M059J (cell line): ENCODE measurements at regions not wholly inside any gene's neighbourhood (a gene's known extent, or its start where the extent isn't known, plus 50 kb on each side); places are given as distances from the start of the nearest gene placed in this dataset.
"Not testable (repeated sequence)": the region's sequence is repeated elsewhere in the genome, so short reads cannot be mapped to it uniquely, and the experiment has no call there.

Experiments
- DNase-seq: peaks from one replicate; pipeline ENCODE4 v3.0.0-alpha.2; 2012; ENCODE audit warnings: low read depth

DNA sequence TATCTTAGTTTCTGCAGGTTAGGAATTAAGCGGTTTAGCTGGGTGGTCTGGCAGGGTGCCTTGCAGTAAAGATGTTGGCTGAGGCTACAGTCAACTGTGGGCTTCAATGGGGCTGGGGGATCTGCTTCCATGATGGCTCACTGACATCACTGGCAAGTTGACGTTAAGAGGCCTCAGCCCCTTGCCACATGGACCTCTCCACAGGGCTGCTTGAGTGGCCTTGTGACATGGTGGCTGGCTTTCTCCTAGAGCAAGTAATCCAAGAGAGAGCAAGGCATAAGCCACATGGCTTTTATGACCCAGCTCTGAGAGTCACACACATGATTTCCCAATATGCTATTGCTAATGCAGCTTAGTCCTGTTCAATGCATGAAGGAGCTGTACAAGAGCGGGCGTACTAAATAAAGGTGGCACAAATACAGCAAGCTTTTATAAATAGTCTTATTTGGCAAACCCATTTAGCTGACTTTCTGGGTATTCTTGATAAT is 109.1 kb downstream of the SEPTIN7 start:
- DNase-seq, result no peak

DNA sequence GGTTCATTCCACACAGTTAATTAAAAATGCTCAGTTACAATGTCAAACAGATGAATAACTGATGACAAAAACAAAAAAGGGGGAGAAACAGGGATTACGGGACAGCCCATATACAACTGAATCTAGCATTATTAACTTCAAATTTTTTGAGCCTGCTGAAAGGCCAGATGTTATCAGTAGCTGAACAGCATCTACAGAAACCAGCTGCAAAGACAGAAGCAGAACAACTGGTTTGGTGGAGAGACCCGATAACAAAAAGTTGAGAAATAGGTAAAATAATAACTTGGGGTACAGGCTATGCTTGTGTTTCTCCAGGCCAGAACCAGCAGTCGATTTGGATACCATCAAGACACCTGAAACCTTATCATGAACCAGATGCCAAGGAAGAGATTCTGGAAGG is 109.8 kb downstream of the SEPTIN7 start:
- not testable (repeated sequence) for DNase-seq

DNA sequence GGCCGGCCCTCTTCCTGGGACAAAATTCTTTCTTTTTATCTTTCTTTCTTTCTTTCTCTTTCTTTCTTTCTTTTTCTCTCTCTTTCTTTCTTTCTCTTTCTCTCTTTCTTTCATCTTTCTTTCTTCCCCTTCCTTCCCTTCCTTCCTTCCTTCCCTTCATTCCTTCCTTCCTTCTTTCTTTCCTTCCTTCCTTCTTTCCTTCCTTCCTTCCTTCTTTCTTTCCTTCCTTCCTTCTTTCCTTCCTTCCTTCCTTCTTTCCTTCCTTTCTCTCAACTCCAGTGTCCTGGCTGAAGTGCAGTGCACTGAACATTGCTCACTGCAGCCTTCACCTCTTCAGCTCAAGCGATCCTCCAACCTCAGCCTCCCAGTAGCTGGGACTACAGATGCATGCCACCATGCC is 112.5 kb downstream of the SEPTIN7 start:
- DNase-seq, result not testable (repeated sequence)

DNA sequence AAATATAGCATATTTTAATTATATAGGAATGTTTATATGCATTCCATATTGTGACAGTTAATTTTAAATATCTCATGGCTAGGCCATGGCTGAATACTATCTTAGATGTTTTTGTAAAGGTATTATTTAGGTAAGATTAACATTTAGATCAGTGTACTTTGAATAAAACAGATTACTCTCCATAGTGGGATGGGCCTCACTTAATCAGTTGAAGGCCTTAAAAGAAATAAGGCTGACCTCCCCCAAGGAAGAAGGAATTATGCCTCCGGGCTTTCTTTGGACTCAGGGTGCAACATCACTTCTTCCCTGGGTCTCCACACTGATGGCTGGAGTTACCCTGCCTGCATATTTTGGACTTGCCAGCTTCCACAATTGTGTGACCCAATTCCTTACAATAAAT is 113.4 kb downstream of the SEPTIN7 start:
- not testable (repeated sequence) for DNase-seq

DNA sequence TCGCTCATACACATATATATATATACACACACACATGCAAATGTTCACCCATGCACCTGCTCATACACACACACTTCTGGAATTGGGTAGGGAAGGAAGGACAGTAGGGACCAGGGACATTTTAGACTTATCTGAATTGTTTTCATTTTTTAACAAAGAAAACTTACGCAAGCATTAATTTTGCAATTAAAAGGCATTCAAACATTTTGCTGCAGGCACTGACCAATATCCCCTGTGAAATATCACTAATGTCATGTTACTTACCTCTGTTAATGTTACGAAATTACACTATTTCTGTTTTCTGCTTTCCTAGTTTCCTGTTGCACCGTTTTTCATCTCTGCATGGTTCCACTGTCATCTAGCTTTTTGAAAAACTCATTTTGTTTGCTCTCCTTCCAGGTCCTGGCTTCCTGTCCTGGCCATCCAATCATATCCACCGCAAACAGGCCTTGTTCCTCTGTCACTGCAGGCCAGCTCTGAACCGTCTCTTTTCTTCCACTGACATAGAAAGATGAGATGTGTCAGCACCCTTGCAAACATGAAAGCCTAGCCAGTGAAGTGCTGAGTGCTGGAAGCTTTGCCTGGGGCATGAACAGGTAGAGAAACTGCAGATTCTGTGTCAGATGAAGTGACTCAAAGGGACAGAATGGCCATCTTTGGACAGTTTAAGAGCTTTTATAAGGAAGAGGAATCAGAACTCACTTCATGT is 114.5 kb downstream of the SEPTIN7 start:
- not testable (repeated sequence) for DNase-seq

DNA sequence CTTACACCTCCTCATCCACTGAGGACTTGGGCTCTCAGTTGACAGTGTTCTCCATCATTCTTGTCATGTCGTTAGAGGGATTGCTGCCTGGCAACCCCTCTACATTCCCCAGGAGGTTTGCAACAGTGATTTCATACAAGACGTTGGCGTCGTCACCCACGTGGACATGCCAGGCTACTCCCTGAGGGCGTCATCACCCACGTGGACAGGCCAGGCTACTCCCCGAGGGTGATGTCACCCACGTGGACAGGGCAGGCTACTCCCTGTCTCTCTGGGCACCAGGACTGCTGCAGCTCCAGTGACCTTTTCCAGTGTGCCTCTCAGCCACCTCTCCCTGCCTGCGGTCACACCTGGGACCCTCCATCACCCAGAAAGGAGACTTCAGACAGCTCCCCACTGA is 117.4 kb downstream of the SEPTIN7 start:
- not testable (repeated sequence) for DNase-seq

DNA sequence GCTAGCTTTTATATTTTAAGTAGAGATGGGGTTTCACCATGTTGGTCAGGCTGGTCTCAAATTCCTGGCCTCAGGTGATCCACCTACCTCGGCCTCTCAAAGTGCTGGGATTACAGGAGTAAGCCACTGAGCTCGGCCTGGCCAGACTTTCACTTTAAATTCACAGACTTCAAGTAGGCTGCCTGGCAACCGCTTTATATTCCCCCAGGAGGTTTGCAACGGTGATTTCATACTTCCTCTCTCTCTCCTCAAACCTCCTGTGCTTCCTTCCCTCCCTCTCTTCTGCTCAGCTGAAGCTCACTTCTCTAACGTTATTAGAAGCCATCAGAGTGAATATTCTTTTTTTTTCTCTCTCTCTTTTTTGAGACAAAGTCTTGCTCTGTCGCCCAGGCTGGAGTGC is 118.8 kb downstream of the SEPTIN7 start:
- DNase-seq, result peak; percentile 26

DNA sequence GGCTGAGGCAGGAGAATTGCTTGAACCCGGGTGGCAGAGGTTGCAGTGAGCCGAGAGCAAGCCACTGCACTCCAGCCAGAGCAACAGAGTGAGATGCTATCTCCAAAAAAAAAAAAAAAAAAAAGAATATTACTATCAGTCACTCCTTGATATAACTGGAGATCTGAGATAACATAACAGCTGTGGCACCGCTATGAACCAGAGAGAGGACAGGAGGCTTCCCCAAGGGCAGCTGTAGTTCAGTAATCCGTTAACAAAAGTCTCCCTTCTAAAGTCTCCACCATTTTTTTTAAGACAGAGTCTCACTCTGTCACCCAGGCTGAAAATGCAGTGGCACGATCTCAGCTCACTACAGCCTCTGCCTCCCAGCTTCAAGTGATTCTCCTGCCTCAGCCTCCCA is 120.5 kb downstream of the SEPTIN7 start:
- not testable (repeated sequence) for DNase-seq

DNA sequence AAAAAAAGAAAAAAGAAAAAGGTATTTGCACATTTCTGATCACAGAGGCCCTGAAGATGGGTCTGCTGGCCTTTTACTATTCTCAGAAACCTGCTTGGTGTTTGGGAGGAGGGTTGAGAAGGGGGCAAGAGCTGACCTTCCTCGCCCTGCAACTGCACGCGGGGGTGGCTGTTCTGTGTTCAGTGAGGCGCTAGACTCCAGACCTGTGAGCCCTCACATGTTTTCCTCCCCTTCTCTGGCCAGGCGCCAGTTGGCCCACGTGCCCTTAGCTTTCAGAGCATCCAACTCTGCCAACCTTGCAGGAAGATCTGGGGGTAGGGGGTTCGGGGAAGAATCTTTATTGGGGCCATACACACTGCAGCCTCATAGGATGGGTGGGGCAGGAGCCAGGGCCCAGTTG is 123.8 kb downstream of the SEPTIN7 start:
- DNase-seq, result not testable (repeated sequence)

DNA sequence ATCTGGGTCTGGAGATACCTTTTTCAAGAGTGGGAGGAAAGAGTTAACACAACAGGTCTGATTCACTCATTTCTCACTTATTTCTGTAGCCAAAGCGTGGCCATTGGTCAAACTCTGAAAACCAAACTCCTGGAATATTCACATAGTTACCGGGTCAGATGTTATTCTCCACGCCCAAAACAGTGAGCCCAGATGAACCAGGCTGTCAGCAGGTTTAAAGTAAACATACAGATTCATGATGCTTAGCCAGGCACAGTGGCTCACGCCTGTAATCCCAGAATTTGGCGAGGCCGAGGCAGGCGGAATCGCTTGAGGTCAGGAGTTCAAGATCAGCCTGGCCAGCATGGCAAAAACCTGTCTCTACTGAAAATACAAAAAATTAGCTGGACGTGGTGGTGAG is 126.1 kb downstream of the SEPTIN7 start:
- peak; percentile 9 for DNase-seq

DNA sequence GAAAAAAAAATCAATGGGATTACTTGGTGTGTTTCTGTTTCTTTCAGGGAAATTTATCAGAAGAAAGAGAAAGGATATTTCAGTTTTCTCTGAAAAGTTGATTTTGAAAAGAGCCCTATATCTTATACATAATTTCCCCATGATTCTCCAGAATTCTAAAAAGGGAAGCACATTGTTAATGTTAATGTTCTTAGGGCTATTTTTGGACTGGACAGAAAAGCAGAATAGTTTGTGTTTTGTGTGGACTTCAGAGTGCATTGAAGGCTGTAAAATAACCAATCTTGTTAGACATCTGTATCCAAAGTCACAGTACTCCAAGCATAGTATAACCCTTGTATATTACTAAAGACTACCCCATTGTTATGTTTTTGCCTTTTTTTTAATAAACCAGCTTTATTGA is 130.3 kb downstream of the SEPTIN7 start:
- DNase-seq, result not testable (repeated sequence)

DNA sequence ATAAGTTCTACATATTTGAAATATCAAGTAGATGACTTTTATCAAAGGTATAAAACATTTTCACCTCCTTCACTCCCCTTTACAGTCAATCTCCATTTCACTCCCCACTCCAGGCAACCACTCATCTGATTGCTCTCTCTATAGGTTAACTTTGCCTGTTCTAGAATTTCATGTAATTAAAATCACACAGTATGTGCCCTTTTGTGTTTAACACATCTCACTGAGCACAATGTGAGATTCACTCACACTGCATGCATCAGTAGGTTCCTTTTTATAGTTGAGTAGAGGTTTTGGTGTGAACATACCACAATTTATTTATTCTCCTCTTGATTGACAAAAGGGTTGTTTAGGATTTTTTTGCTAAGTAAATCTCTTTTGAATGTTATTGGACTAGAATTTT is 130.7 kb downstream of the SEPTIN7 start:
- DNase-seq, result not testable (repeated sequence)

DNA sequence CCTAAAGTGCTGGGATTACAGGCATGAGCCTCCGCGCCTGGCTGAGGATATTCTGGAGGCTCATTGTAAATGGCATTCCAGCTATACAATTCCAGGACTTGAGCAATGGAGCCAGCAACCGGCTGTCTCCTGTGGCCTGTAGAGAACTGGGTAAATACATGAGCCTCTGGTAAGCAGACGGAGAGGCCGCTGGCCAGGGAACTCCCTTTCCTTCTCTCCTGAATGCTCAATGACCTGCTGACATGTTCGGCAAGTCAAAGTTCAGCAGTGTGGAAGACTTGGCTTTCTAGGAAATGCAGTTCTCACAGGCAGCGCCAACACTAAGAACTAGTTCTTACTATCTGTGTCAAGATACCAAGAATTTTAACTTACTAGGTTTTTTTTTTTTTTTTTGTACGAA is 139.8 kb downstream of the SEPTIN7 start:
- DNase-seq, result not testable (repeated sequence)

DNA sequence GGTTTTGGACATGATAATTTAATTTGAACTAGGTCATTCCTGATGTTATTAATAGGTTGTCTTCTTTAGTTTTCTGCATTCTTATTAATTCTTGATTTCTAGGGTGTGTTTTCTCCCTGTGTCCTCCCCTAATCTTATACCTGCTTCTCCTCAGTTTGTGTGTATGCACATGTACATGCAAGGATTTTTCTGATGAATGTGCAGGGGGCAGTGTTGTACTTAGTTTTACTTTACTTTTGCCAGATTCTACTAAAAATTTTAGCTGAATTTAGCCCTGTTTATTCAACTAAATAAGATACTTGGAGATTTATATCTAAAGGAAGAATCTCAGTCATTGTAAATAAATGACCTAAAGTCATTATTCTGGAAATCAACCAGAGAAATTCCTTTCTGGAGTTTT is 144.8 kb downstream of the SEPTIN7 start:
- DNase-seq, result not testable (repeated sequence)

DNA sequence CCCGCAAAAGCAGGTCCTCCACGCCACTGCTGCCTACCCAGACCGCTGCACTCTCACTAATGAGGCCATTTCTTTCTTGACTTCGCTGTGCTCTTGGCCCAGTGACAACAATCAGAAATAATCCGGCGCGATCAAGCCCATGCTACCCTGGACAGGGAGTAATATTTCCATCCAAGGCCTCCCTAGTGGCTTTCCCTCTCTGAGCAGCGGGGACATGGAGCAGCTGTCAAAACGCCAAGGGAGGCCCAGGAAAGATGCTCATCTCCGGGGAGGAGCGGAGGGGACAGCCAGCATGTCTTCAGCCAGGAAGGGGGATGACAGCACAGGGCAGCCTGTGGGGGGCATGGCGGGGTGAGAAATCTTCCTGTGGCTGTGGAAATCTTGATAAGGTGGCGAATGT is 154.9 kb downstream of the SEPTIN7 start:
- not testable (repeated sequence) for DNase-seq

DNA sequence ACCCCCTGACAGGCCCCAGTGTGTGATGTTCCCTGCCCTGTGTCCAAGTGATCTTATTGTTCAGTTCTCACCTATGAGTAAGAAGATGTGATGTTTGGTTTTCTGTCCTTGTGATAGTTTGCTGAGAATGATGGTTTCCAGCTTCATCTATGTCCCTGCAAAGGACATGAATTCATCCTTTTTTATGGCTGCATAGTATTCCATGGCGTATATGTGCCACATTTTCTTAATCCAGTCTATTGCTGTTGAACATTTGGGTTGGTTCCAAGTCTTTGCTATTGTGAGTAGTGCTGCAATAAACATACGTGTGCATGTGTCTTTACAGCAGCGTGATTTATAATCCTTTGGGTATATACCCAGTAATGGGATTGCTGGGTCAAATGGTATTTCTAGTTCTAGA is 156.1 kb downstream of the SEPTIN7 start:
- not testable (repeated sequence) for DNase-seq

DNA sequence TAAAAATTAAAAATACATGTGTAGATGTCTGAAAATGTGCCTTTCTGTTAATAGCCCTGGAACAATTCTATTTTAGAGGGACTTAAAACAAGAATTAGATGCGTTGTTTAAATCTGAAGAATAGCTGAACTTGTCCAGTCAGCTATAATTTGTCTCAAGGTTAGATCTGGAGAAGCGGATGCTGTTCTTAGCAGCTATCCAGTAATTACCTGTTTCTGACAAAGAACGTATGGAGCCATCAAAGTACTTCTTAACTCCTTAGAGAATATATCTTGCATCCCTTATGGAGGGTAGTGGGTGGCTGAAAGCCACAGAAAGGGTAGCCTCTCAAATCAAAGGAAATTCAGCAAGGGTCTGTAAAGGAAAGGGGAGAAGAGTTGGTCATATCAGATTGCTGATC is 160.4 kb downstream of the SEPTIN7 start:
- DNase-seq, result not testable (repeated sequence)

DNA sequence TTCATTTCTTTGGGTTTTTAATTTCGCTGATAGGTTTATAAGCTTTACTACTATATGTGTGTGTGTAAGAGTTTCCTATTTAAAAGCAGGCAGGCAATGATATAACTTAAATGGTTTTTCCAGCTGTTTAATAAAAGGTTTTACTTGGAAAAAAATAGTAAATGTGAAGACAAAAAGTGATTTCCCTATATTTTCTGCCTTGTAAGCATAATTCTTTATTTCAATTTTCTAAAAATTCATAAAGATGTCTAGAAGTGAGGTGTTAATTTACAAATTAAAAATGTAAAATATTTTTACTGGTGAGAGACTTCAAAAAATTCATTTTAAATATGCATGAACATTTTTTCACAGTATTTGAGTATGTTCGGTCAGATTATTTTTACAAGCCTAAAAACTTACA is 161.8 kb downstream of the SEPTIN7 start:
- not testable (repeated sequence) for DNase-seq

DNA sequence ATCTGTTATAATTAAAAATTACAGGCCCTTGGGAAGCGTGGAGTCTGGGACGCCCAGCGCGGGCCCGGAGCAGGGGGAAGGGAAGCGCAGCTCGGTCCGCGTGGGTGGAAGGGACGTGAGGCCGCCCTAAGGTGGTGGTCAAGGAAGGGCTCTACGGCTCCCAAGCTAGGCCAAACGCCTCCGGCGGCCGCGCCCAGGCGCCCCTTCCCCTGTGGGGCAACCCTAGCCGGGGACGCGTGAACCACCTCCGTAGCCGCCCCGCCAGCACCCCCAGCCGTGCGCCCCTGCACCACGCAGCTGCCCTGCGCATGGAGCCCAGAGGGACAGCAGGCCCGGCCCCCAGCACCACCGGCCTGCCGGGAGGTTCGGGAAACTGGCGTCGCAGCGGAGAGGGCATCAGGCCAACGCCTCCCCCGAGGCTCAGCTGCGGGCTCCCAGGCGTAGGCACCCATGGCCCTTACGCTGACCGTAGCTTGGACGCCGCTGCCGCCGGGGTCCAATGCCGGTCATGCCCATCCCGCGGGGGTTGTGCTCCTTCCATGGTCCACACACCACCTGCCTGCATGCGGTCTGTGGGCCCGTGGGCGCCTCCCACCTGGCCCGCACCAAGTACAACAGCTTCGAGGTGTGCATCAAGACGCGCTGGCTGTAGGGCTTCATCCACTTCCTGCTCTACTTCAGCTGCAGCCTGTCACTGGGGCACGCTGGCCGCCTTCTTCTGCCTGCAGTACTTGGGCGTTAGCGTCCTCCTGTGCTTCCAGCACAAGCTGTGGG is 166.7 kb downstream of the SEPTIN7 start:
- DNase-seq, result no peak

DNA sequence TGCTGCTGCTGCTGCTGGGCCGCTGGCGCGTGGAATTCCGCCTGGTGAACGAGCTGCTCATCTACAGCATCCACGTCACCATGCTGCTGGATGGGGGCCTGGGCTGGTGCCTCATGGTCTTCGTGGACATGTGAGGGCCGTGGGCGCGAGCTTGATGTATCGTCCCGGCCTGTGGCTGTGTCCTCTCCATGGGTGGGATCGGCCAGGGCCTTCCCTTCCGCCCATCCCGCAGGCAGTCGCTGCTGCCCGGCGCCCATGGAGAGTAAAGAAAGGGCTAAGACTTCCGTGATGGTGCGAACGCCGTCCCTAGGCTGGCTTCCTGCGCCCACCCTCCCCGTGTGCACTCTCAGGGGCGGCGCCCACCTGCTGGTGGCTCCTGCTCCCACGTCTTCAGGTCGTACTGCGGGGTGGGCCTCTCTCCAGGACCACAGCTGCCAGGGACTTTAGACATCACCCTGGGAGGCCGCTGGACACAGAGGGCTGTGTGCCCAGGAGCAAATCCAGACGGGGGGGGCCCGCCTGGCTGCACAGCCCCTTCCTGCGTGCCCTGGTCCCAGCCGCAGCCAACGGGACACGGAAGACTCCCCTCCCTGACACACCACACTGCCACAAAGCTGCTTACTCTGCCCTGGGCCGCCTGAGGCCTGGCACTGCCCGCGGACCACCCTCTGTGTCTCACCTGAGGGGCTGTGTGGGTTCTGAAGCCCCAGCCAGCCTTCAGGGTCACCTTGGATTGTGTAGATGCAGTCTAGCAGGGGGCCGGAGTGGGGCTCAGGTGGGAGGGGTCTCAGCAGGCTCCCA is 167.5 kb downstream of the SEPTIN7 start:
- DNase-seq, result no peak

DNA sequence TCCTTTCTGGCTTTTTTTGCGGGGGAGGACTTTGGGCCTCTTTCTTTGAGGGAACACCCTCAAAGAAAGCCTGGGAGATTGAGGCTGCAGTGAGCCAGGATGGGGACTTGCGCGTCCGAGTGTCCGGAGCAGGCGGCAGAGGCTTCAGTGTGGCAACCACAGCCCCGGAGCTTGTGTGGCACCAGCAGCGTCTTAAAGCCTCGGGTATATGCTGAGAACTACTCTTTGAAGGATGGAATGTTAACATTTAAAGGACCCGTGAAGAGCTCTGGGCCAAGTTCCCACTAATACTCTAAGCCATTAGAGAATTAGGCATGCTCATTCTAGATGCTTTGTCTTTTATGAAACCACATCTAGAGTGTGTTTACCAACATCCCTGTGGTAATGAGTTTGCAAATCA is 168.2 kb downstream of the SEPTIN7 start:
- DNase-seq, result no peak

DNA sequence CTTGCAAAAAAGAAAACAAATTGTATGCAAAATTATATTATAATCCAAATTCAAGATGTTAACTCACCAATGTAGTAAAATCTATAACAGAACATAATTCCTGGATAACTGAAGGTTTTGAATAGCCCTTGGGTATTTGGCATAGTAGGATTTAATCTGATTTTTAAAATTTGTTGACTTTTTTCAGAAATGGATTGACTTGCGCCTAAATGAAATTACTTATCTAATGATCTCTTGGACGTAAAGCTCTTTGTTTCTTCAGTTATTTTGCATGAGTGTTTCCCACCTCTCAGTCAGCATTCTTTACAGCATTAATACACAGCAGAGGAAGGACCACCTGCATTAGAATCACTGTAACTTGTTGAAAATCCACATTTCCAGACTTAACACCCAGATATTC is 169.6 kb downstream of the SEPTIN7 start:
- no peak for DNase-seq
